NCI-H446 treated with DMSO at 0.1 percent for 48 hours (cell line): ENCODE measurements at regions not wholly inside any gene's neighbourhood (a gene's known extent, or its start where the extent isn't known, plus 50 kb on each side); places are given as distances from the start of the nearest gene placed in this dataset.

Source experiments
- DNase-seq: peaks from one replicate; lab custom pipeline; 2025; lab: John Stamatoyannopoulos, UW

GRCh38 chr13:78227709-78228108 is 309.1 kb upstream of the EDNRB start:
- no peak for DNase-seq

DNA sequence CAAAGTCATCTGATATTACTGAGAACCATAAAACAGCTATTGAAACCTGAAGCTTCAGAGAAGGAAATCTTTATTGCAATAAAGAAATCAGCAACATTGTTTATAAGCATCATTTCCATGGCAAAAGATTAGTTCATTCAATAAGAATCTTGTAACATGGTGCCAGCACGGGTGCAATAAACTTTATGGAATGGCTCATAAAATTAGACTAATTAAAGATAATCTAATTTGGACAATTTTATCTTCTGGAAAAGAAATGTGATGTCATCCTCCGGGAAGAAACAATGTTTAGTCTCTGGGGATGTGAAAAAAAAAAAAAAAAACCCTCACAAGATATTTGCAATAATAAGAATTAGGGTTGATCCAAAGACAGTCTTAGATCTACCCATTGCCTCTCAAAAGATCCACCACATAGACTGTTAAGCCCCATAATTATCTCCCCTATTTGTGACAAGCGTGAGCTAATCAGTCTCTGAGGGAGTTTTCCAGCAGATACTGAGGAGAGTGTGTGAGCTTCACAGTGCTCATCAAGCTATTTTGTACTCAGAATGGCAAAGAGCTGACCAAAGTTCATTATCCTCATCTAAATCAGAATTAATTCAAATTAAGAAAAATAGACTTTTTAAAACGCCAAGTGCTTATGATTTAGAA is 297.0 kb upstream of the EDNRB start:
- DNase-seq, result no peak

- DNase-seq, result no peak
These were observed 282.8 kb upstream of the EDNRB start for GRCh38 chr13:78201411-78201810.

DNA sequence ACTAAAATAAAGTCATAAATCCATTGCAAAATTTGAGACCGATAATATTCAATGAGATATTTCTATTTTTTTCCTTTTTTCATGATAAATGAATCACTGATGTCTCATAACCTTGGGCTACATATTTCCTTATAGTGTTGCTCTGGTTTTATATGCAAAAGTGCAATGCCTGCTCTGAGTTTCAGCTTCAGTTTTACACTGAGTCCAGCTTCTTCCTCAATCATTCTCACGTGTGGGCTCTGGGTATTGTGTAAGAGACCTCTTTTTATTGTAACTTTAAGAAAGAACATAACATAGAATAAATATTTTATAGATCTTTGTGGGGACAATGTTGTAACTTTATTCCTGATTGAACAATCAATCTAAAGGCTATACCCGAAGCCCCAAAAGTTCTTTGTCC is 280.2 kb upstream of the EDNRB start:
- DNase-seq, result no peak

DNA sequence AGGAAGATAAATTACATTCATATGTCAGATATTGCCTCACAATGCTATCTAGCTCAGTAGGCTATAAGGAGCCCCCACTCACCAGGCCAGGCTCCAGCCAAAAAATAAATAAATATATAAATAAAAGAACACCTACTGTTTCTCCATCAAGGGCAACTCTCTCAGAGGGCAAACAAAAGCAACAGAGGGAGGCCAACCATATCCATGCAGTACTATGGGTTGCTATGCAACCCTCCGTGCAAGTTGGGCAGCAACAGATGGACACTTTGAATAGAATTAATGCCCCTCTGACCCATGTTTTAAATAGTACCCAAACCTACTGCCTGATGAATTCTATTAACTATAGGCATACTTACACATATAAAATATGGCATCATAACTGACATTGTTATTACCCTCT is 279.8 kb upstream of the EDNRB start:
- DNase-seq, result no peak

- DNase-seq, result no peak
These were observed 278.6 kb upstream of the EDNRB start for GRCh38 chr13:78197231-78197630.

- no peak for DNase-seq
These were observed 276.4 kb upstream of the EDNRB start for GRCh38 chr13:78194904-78195639.

GRCh38 chr13:78193846-78194245 is 275.2 kb upstream of the EDNRB start:
- no peak for DNase-seq

- no peak for DNase-seq
These were observed 274.1 kb upstream of the EDNRB start for GRCh38 chr13:78192716-78193115.

DNA sequence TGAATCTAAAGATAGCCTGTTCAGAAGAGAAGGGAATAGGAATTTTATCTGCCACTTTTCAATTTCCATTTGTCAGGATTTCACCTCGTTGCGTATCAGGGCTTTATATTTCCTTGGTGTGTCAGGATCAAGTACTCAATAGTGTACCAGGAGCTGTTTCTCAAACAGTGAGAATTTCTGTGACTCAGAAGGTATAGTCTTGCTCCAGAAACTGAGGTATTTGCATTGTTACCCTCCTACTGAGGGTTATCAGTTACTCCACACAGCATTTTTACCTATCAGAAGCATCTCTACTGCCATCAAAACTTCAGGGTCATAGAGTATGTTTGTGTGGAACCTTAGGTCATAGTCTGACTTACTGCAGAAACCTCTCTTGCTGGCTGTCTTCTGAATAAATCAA is 271.7 kb upstream of the EDNRB start:
- no peak for DNase-seq

GRCh38 chr13:78187781-78188180 is 269.1 kb upstream of the EDNRB start:
- DNase-seq, result no peak

- no peak for DNase-seq
These were observed 267.1 kb upstream of the EDNRB start for GRCh38 chr13:78185700-78186099.

DNA sequence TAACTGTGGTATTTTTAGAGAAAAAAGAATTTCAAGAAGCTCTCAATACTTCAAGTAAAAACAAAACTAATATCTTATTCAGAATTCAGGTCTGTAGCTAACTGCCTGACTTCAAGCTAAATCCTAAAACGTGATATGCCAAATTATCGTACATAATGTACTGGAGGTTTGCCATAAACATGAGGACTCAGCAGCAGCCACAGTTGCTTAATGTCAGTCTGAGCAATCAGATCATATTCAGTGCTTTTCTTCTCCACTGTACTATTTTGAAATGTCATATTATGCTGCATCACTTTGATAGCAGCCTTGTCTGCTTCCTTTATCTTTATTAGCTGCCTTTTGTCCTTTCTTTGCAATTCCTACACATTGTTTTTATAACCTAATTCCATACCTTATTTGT is 265.1 kb upstream of the EDNRB start:
- no peak for DNase-seq

DNA sequence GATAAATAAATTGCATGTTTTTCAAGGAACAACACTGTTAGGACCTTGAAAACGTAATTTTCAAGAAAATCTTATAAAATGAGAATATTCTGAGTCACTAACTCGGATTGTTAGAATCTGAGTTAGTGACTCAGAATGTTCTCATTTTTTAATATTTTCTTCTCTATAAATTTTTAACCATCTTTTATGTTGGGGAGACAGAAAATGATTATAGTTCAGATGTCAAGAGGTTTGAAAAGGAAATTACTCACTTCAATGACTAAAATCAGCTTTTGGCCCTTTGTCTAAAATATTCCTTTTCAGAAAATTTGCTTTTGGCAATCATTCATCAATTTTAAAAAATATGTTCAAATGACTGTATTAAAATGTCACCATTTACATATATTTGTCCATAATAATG is 264.2 kb upstream of the EDNRB start:
- no peak for DNase-seq

DNA sequence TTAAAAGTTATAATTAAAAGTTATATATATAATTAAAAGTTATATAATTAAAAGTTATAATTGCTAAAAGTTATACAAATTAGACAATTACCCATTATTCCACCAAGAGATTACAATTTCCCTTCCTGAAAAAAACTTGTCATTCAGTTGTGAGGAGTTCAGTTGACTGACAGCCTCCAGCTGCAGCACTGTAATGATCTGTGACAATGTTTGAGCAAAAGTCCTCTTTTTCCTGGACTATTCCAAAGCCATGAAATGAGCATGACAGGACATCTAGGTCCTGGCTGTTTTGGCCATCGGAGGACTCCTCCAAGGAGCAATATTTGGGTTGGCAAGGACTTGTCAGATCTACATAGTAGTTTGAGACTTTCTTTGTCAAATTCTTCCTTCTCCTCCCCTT is 258.7 kb upstream of the EDNRB start:
- no peak for DNase-seq

DNA sequence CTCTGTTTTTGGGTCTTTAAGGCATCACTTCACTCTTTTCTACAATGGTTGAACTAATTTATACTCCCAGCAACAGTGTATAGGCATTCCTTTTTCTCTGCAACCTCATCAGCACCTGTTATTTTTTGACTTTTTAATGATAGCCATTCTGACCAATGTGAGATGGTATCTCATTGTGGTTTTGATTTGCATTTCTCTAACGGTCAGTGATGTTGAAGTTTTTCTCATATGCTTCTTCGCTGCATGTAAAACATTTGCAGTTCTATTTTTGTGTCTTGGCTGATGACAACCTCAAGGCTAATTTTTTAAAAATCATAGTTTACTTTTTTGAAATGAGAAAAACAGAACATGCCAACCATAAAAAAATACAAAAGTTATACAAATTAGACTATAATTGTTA is 258.2 kb upstream of the EDNRB start:
- no peak for DNase-seq

GRCh38 chr13:78169386-78169785 is 250.8 kb upstream of the EDNRB start:
- no peak for DNase-seq

- DNase-seq, result no peak
These were observed 250.3 kb upstream of the EDNRB start for GRCh38 chr13:78168981-78169380.

GRCh38 chr13:78161266-78161665 is 242.6 kb upstream of the EDNRB start:
- DNase-seq, result no peak

GRCh38 chr13:78160793-78161192 is 242.2 kb upstream of the EDNRB start:
- no peak for DNase-seq

GRCh38 chr13:78152415-78152814 is 233.8 kb upstream of the EDNRB start:
- no peak for DNase-seq

GRCh38 chr13:78147905-78148304 is 229.3 kb upstream of the EDNRB start:
- DNase-seq, result no peak

DNA sequence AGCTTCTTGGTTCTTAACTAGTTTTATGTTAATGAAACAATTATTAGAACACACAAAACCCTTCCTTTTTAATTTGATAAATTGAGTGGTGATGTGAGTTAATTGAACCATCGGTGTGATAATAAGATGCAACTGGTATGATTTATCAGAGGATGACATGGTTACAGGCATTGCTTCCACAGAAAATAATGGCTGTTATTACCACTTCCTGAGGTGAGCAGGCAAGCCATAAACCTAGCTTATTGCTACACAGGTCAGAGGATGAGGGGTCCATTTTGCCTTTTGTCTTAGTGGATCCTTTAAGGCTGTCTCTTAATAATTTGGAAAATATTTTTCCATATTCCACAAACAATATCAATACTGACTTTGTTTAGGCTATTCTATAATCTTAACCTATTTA is 226.6 kb upstream of the EDNRB start:
- DNase-seq, result no peak

GRCh38 chr13:78139765-78140164 is 221.1 kb upstream of the EDNRB start:
- no peak for DNase-seq
